OCI-LY7 (cell line): ENCODE measurements at regions not wholly inside any gene's neighbourhood (a gene's known extent, or its start where the extent isn't known, plus 50 kb on each side); places are given as distances from the start of the nearest gene placed in this dataset.

ENCODE experiments used
- BruUV-seq: library from RNA; stranded (reverse); fragments of 400-500 nt; replicated peaks from 2 replicates; lab custom pipeline; 2021; lab: Mats Ljungman, UMichigan
- CTCF ChIA-PET: fragments of 300-600 bp; sonication (Branson Sonifier 250); formaldehyde crosslinking; loops from one replicate; lab custom pipeline; 2022; ENCODE audit warnings: antibody characterized with exemption; ENCODE audit not compliant: unreplicated experiment; lab: Charles Lee
- POLR2A ChIA-PET: fragments of 300-600 bp; sonication (Branson Sonifier 250); formaldehyde crosslinking; loops from one replicate; lab custom pipeline; 2022; ENCODE audit warnings: antibody characterized with exemption; lab: Charles Lee
- DNase-seq: peaks from one replicate; pipeline ENCODE4 v3.0.0-alpha.2; 2015; ENCODE audit warnings: low spot score
- H2AFZ ChIP-seq: fragments of 200-600 bp; sonication (generic), shearing (Covaris generic); 2 replicates; pipeline ENCODE4 v1.6.1; 2014; ENCODE audit warnings: mild to moderate bottlenecking, antibody characterized with exemption, low read length, moderate library complexity
- H3K27ac ChIP-seq: fragments of 200-600 bp; sonication (generic); 2 replicates; pipeline ENCODE4 v1.5.1; 2014; ENCODE audit warnings: mixed run types, low read depth, mild to moderate bottlenecking, moderate library complexity, low read length, inconsistent platforms; ENCODE audit not compliant: poor library complexity, severe bottlenecking
- H3K36me3 ChIP-seq: fragments of 200-600 bp; sonication (generic); 2 replicates; pipeline ENCODE4 v1.6.1; 2014; ENCODE audit warnings: mild to moderate bottlenecking, antibody characterized with exemption, low read length, moderate library complexity, mixed read lengths; ENCODE audit not compliant: insufficient read depth
- H3K4me1 ChIP-seq: fragments of 200-600 bp; sonication (generic); 2 replicates; pipeline ENCODE4 v1.5.1; 2014; ENCODE audit warnings: mild to moderate bottlenecking, low read length; ENCODE audit not compliant: insufficient read depth, poor library complexity, severe bottlenecking
- H3K4me2 ChIP-seq: fragments of 200-600 bp; sonication (generic); 2 replicates; pipeline ENCODE4 v1.6.1; 2014; ENCODE audit warnings: mild to moderate bottlenecking, low read length
- H3K4me3 ChIP-seq: fragments of 200-600 bp; sonication (generic); 2 replicates; pipeline ENCODE4 v1.5.1; 2014; ENCODE audit warnings: mild to moderate bottlenecking, low read depth, low read length; ENCODE audit not compliant: poor library complexity, severe bottlenecking
- H3K79me2 ChIP-seq: fragments of 200-600 bp; sonication (generic); 2 replicates; pipeline ENCODE4 v1.6.1; 2016; ENCODE audit warnings: low read depth, mild to moderate bottlenecking, low read length, moderate library complexity, mixed read lengths; ENCODE audit not compliant: insufficient read depth
- H3K9me2 ChIP-seq: fragments of 200-600 bp; sonication (generic); 2 replicates; pipeline ENCODE4 v1.6.1; 2016; ENCODE audit warnings: mild to moderate bottlenecking, low read length, mixed read lengths; ENCODE audit not compliant: insufficient read depth
- H3K9me3 ChIP-seq: fragments of 200-600 bp; sonication (generic); 2 replicates; pipeline ENCODE4 v1.6.1; 2014; ENCODE audit warnings: mild to moderate bottlenecking, mixed run types, low read length, mixed read lengths
- H4K20me1 ChIP-seq: fragments of 200-600 bp; sonication (generic); 2 replicates; pipeline ENCODE4 v1.6.1; 2014; ENCODE audit warnings: mild to moderate bottlenecking, antibody characterized with exemption, low read length, moderate library complexity, mixed read lengths; ENCODE audit not compliant: insufficient read depth
- CTCF ChIP-seq: fragments of 200-600 bp; sonication (generic); conservative IDR thresholded peaks from 2 replicates; pipeline ENCODE4 v1.5.1; 2014; ENCODE audit warnings: mild to moderate bottlenecking, antibody characterized with exemption, low read length, moderate library complexity, mixed read lengths
- EZH2phosphoT487 ChIP-seq: fragments of 200-600 bp; sonication (generic); IDR thresholded peaks from 2 replicates; pipeline ENCODE4 v1.6.1; 2018; ENCODE audit warnings: low read depth, borderline replicate concordance, mild to moderate bottlenecking, mixed run types, antibody characterized with exemption, low read length, moderate library complexity, mixed read lengths
- intact Hi-C: fragments of 100-400 bp; cut with micrococcal nuclease; formaldehyde crosslinking; loops from one replicate; pipeline ENCODE4 v1.10.0; 2022; ENCODE audit not compliant: unreplicated experiment

- Histone ChIP-seq H3K4me1 (no peaks in the 10 kb centered on the region), H4K20me1 (no peaks in the 10 kb centered on the region), H3K27ac (no peak overlapping the region), H3K79me2 (no peaks in the 10 kb centered on the region; the same call in 1 of the 2 replicates), H2AFZ (no peak overlapping the region), H3K4me3 (no peak overlapping the region), H3K36me3 (no peaks in the 10 kb centered on the region), H3K4me2 (no peak overlapping the region), H3K9me2 (no peaks in the 10 kb centered on the region), H3K9me3 (no peaks in the 10 kb centered on the region)
- POLR2A ChIA-PET: no interaction called here
- CTCF ChIA-PET: no interaction called here
- DNase-seq: no peak
- no peak for TF ChIP-seq EZH2phosphoT487
- no peak for TF ChIP-seq CTCF
- intact Hi-C loops: no loop called here
- no TSS peak for BruUV-seq
These were observed 162.8 kb downstream of the MANEA start for GRCh38 chr6:95740157-95740556.

GRCh38 chr6:95741045-95741444, 163.7 kb downstream of the MANEA start:
- DNase-seq: no peak
- no peak overlapping the region for H3K27ac ChIP-seq
- intact Hi-C loops: no loop called here

More at GRCh38 chr6:95741045-95741444, 163.7 kb downstream of the MANEA start:
- Histone ChIP-seq H2AFZ (no peak overlapping the region), H3K4me2 (no peak overlapping the region), H3K4me1 (no peaks in the 10 kb centered on the region), H3K9me2 (no peaks in the 10 kb centered on the region), H3K36me3 (no peaks in the 10 kb centered on the region), H4K20me1 (no peaks in the 10 kb centered on the region), H3K9me3 (no peaks in the 10 kb centered on the region), H3K4me3 (no peak overlapping the region), H3K79me2 (no peaks in the 10 kb centered on the region; the same call in 1 of the 2 replicates)
- CTCF ChIA-PET: no interaction called here
- BruUV-seq: no TSS peak
- POLR2A ChIA-PET: interaction anchor here (0.5 to 0.6 kb wide), 2 partner anchors 482 to 1036 kb away, joined by 4 to 5 read pairs; no protein-coding TSS in a partner anchor
- TF ChIP-seq EZH2phosphoT487: no peak
- no peak for TF ChIP-seq CTCF
